ENCODE measurements at regions not wholly inside any gene's neighbourhood (a gene's known extent, or its start where the extent isn't known, plus 50 kb on each side); places are given as distances from the start of the nearest gene placed in this dataset.

GRCh38 chr18:27428716-27429475, 243.8 kb upstream of the CHST9 start:
- TF ChIP-seq CTCF (IDR thresholded peaks at IDR 0.05 in 2 of 3, conservative IDR thresholded peaks at IDR 0.05 in 1 of 3; ENCODE audit: control insufficient read depth in 2 of 3, extremely low read depth in 1 of 3, insufficient read depth in 1 of 3, low read depth in 3 of 3, low read length in 3 of 3) (no peak), MEF2A (IDR thresholded peaks at IDR 0.05; ENCODE audit: insufficient read depth, low read depth, low read length) (no peak), SUZ12 (IDR thresholded peaks at IDR 0.05; ENCODE audit: unreplicated experiment) (no peak), EZH2 (IDR thresholded peaks at IDR 0.05; ENCODE audit: borderline replicate concordance, control insufficient read depth, low read depth, low read length) (no peak), YY1 (IDR thresholded peaks at IDR 0.05; ENCODE audit: low read depth, low read length) (no peak), CREB1 (IDR thresholded peaks at IDR 0.05; ENCODE audit: low read depth) (no peak), SPI1 (IDR thresholded peaks at IDR 0.05; ENCODE audit: borderline replicate concordance, insufficient read depth, low read depth, low read length) (no peak), EP300 (IDR thresholded peaks at IDR 0.05; ENCODE audit: borderline replicate concordance in 1 of 2, control insufficient read depth in 1 of 2, low read depth in 2 of 2, low read length in 2 of 2) (no peak), ELK1 (IDR thresholded peaks at IDR 0.05; ENCODE audit: low read depth, low read length) (no peak), POLR2AphosphoS5 (IDR thresholded peaks at IDR 0.05; ENCODE audit: low read length) (no peak), FOXK2 (IDR thresholded peaks at IDR 0.05) (no peak), LARP7 (IDR thresholded peaks at IDR 0.05) (no peak), NFYB (IDR thresholded peaks at IDR 0.05; ENCODE audit: insufficient read depth, low read depth, low read length) (no peak)

Data from GM12878 (cell line).